Neural cell (in vitro differentiated cells): ENCODE measurements at regions not wholly inside any gene's neighbourhood (a gene's known extent, or its start where the extent isn't known, plus 50 kb on each side); places are given as distances from the start of the nearest gene placed in this dataset.
A peak's percentile ranks its signal among the peaks of the same experiment; 100 is the strongest.

Experiments used
- H2AFZ ChIP-seq: fragments of 200-600, 300-800 bp; sonication (generic), shearing (Covaris generic); 2 replicates; pipeline ENCODE4 v1.6.0; 2014; ENCODE audit warnings: low read depth, mild to moderate bottlenecking, antibody characterized with exemption, low read length, moderate library complexity
- H3F3A ChIP-seq: fragments of 200-600 bp; shearing (Covaris generic); 2 replicates; pipeline ENCODE4 v1.6.1; 2016; ENCODE audit warnings: mild to moderate bottlenecking, moderate library complexity, mixed read lengths, antibody characterized with exemption, low read length; ENCODE audit not compliant: insufficient read depth, poor library complexity, severe bottlenecking
- H3K27ac ChIP-seq: fragments of 200-600, 300-800 bp; sonication (generic), shearing (Covaris generic); 2 replicates; pipeline ENCODE4 v1.5.1; 2014; ENCODE audit warnings: mild to moderate bottlenecking, low read length, moderate library complexity
- H3K27me3 ChIP-seq: fragments of 300-800, 200-600 bp; sonication (generic), shearing (Covaris generic); 2 replicates; pipeline ENCODE4 v1.6.0; 2014; ENCODE audit warnings: mild to moderate bottlenecking, low read depth, low read length, moderate library complexity; ENCODE audit not compliant: insufficient read depth
- H3K36me3 ChIP-seq: fragments of 300-800, 200-600 bp; sonication (generic), shearing (Covaris generic); 2 replicates; pipeline ENCODE4 v1.5.1; 2014; ENCODE audit warnings: mild to moderate bottlenecking, antibody characterized with exemption, low read length, moderate library complexity; ENCODE audit not compliant: insufficient read depth
- H3K4me2 ChIP-seq: fragments of 300-800, 200-600 bp; sonication (generic), shearing (Covaris generic); 2 replicates; pipeline ENCODE4 v1.6.0; 2014; ENCODE audit warnings: mild to moderate bottlenecking, low read length
- H3K4me3 ChIP-seq: fragments of 300-800, 200-600 bp; sonication (generic), shearing (Covaris generic); 2 replicates; pipeline ENCODE4 v1.5.1; 2014; ENCODE audit warnings: mild to moderate bottlenecking, low read length, moderate library complexity
- H3K79me2 ChIP-seq: fragments of 200-600 bp; shearing (Covaris generic); replicated peaks from 2 replicates; pipeline ENCODE4 v1.6.0; 2014; ENCODE audit warnings: mild to moderate bottlenecking, low read length, moderate library complexity; ENCODE audit not compliant: insufficient read depth
- H3K9ac ChIP-seq: fragments of 300-800, 200-600 bp; sonication (generic), shearing (Covaris generic); 2 replicates; pipeline ENCODE4 v1.6.1; 2016; ENCODE audit warnings: mild to moderate bottlenecking, low read length, mixed read lengths
- H3K9me2 ChIP-seq: fragments of 200-600 bp; shearing (Covaris generic); 2 replicates; pipeline ENCODE4 v1.6.1; 2016; ENCODE audit warnings: mild to moderate bottlenecking, low read length, mixed read lengths; ENCODE audit not compliant: insufficient read depth
- H3K9me3 ChIP-seq: fragments of 200-600, 300-800 bp; sonication (generic), shearing (Covaris generic); 2 replicates; pipeline ENCODE4 v1.6.1; 2016; ENCODE audit warnings: mild to moderate bottlenecking, mixed run types, low read length, moderate library complexity, mixed read lengths
- H4K20me1 ChIP-seq: fragments of 200-600 bp; shearing (Covaris generic); 2 replicates; pipeline ENCODE4 v1.6.1; 2016; ENCODE audit warnings: mild to moderate bottlenecking, mixed run types; ENCODE audit not compliant: insufficient read depth
- EP300 ChIP-seq: fragments of 450-650 bp; conservative IDR thresholded peaks from 2 replicates; pipeline ENCODE4 v1.6.1; 2014; ENCODE audit warnings: antibody characterized with exemption, mild to moderate bottlenecking, moderate library complexity; ENCODE audit not compliant: poor library complexity, severe bottlenecking
- EZH2 ChIP-seq: fragments of 200-600, 300-800 bp; shearing (Covaris generic), sonication (generic); IDR thresholded peaks from 2 replicates; pipeline ENCODE4 v1.6.1; 2014; ENCODE audit warnings: antibody characterized with exemption, low read length, borderline replicate concordance, mild to moderate bottlenecking; ENCODE audit not compliant: insufficient read depth, poor library complexity, severe bottlenecking
- MXI1 ChIP-seq: fragments of 450-650 bp; conservative IDR thresholded peaks from 2 replicates; pipeline ENCODE4 v1.6.1; 2014; ENCODE audit warnings: antibody characterized with exemption, mild to moderate bottlenecking; ENCODE audit not compliant: poor library complexity, severe bottlenecking
- POLR2AphosphoS5 ChIP-seq: IDR thresholded peaks from 2 replicates; pipeline ENCODE4 v1.6.1; 2012
- RAD21 ChIP-seq: fragments of 450-650 bp; conservative IDR thresholded peaks from 2 replicates; pipeline ENCODE4 v1.6.1; 2014; ENCODE audit warnings: antibody characterized with exemption, mild to moderate bottlenecking, moderate library complexity
- SMC3 ChIP-seq: fragments of 450-650 bp; conservative IDR thresholded peaks from 2 replicates; pipeline ENCODE4 v1.6.1; 2014; ENCODE audit warnings: antibody characterized with exemption, mild to moderate bottlenecking, moderate library complexity; ENCODE audit not compliant: poor library complexity
- TAF1 ChIP-seq: IDR thresholded peaks from 2 replicates; pipeline ENCODE4 v1.6.1; 2012; ENCODE audit warnings: low read depth
- TF ChIP-seq, protein P1 (sequence below): fragments of 450-650 bp; IDR thresholded peaks from 2 replicates; pipeline ENCODE4 v1.5.1; 2014; ENCODE audit warnings: antibody characterized with exemption, mild to moderate bottlenecking, moderate library complexity; ENCODE audit not compliant: poor library complexity, severe bottlenecking
- TF ChIP-seq, protein P2 (sequence below): IDR thresholded peaks from 2 replicates; pipeline ENCODE4 v1.6.1; 2012; ENCODE audit warnings: borderline replicate concordance

DNA sequence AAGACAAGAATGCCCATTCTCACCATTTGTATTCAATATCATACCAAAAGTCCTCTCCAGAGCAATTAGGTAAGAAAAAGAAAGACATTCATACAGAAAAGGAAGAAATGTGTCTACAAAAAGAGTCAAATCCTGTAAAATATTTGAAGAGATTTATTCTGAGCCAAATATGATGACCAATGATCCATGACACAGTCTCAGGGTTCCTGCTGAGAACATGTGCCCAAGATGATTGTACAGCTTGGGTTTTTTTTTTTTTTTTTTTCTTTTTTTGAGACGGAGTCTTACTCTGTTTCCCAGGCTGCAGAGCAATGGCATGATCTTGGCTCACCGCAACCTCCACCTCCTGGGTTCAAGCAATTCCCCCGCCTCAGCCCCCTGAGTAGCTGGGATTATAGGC, 296.2 kb downstream of the C12orf75 start:
- H3K4me2 ChIP-seq = no peak overlapping the region
- H2AFZ ChIP-seq = no peak overlapping the region
- H3K9me2 ChIP-seq = no peaks in the 10 kb centered on the region
- TF ChIP-seq RAD21 = no peak
- no peak for TF ChIP-seq POLR2AphosphoS5
- TF ChIP-seq, protein P1, sequence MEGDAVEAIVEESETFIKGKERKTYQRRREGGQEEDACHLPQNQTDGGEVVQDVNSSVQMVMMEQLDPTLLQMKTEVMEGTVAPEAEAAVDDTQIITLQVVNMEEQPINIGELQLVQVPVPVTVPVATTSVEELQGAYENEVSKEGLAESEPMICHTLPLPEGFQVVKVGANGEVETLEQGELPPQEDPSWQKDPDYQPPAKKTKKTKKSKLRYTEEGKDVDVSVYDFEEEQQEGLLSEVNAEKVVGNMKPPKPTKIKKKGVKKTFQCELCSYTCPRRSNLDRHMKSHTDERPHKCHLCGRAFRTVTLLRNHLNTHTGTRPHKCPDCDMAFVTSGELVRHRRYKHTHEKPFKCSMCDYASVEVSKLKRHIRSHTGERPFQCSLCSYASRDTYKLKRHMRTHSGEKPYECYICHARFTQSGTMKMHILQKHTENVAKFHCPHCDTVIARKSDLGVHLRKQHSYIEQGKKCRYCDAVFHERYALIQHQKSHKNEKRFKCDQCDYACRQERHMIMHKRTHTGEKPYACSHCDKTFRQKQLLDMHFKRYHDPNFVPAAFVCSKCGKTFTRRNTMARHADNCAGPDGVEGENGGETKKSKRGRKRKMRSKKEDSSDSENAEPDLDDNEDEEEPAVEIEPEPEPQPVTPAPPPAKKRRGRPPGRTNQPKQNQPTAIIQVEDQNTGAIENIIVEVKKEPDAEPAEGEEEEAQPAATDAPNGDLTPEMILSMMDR = no peak
- TF ChIP-seq, protein P2, sequence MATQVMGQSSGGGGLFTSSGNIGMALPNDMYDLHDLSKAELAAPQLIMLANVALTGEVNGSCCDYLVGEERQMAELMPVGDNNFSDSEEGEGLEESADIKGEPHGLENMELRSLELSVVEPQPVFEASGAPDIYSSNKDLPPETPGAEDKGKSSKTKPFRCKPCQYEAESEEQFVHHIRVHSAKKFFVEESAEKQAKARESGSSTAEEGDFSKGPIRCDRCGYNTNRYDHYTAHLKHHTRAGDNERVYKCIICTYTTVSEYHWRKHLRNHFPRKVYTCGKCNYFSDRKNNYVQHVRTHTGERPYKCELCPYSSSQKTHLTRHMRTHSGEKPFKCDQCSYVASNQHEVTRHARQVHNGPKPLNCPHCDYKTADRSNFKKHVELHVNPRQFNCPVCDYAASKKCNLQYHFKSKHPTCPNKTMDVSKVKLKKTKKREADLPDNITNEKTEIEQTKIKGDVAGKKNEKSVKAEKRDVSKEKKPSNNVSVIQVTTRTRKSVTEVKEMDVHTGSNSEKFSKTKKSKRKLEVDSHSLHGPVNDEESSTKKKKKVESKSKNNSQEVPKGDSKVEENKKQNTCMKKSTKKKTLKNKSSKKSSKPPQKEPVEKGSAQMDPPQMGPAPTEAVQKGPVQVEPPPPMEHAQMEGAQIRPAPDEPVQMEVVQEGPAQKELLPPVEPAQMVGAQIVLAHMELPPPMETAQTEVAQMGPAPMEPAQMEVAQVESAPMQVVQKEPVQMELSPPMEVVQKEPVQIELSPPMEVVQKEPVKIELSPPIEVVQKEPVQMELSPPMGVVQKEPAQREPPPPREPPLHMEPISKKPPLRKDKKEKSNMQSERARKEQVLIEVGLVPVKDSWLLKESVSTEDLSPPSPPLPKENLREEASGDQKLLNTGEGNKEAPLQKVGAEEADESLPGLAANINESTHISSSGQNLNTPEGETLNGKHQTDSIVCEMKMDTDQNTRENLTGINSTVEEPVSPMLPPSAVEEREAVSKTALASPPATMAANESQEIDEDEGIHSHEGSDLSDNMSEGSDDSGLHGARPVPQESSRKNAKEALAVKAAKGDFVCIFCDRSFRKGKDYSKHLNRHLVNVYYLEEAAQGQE = no peak
- TF ChIP-seq TAF1 = no peak
- no peak for TF ChIP-seq EP300
- TF ChIP-seq SMC3 = no peak
- no peak for TF ChIP-seq MXI1
- no peak for TF ChIP-seq EZH2
- no peaks in the 10 kb centered on the region for H3K9me3 ChIP-seq
- H3K36me3 ChIP-seq = no peaks in the 10 kb centered on the region
- no peaks in the 10 kb centered on the region for H3K79me2 ChIP-seq
- no peak overlapping the region for H3K9ac ChIP-seq
- no peaks in the 10 kb centered on the region for H3F3A ChIP-seq
- H3K27ac ChIP-seq = no peak overlapping the region
- H3K4me3 ChIP-seq = no peak overlapping the region
- no peaks in the 10 kb centered on the region for H3K27me3 ChIP-seq
- H4K20me1 ChIP-seq = no peaks in the 10 kb centered on the region

DNA sequence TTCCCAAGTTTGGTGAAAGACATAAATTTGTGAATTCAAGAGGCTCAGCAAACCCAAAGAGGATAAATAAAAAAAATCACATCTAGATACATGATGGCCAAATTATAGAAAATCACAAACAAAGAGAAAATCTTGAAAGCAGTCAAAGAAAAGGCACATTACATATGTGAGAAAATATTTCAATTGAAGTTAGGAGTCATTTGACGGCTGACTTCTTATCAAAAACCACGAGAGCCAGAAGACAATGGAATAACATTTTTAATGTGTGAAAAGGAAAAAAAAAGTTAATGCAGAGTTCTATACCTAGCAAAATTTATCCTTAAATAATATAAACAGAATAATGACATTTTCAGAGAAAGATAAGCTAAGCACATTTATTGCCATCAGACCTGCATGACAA, 307.0 kb downstream of the C12orf75 start:
- H4K20me1 ChIP-seq = no peaks in the 10 kb centered on the region
- TF ChIP-seq POLR2AphosphoS5 = no peak

DNA sequence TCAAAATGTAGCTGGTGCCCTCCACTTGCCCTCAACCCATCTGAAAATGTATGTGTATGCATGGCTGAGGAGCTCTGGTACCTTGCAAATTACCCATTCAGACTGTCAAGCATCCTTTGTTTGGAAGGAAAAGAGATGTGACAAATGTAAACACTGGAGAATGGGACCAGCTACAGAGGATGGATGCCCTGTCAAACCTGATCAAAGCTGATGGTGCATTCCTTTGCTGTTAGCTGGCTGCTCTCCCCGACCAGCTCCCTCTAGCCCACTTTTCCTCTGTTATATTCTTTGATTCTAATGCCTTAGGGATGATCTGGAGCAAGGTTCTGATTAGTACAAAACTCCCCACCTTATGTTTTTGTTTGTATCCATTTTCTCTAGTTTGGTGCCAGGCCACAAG, 310.3 kb downstream of the C12orf75 start:
- no peak overlapping the region for H3K9ac ChIP-seq
- no peak overlapping the region for H3K4me2 ChIP-seq
- no peaks in the 10 kb centered on the region for H3K79me2 ChIP-seq
- H3K27ac ChIP-seq = no peak overlapping the region
- H3K4me3 ChIP-seq = no peak overlapping the region
- H3K9me3 ChIP-seq = no peaks in the 10 kb centered on the region
- no peaks in the 10 kb centered on the region for H3F3A ChIP-seq
- no peaks in the 10 kb centered on the region for H3K36me3 ChIP-seq
- TF ChIP-seq MXI1 = no peak
- TF ChIP-seq EP300 = peak; percentile 59
- TF ChIP-seq POLR2AphosphoS5 = peak; percentile 18
- no peaks in the 10 kb centered on the region for H4K20me1 ChIP-seq
- H2AFZ ChIP-seq = no peak overlapping the region
- H3K27me3 ChIP-seq = no peaks in the 10 kb centered on the region
- H3K9me2 ChIP-seq = no peaks in the 10 kb centered on the region

More for the DNA sequence above, 307.0 kb downstream of the C12orf75 start:
- no peaks in the 10 kb centered on the region for H3K79me2 ChIP-seq
- H3K27me3 ChIP-seq = no peaks in the 10 kb centered on the region
- no peaks in the 10 kb centered on the region for H3F3A ChIP-seq
- H3K9ac ChIP-seq = no peak overlapping the region
- no peaks in the 10 kb centered on the region for H3K9me2 ChIP-seq
- no peak overlapping the region for H2AFZ ChIP-seq
- H3K4me3 ChIP-seq = no peak overlapping the region
- H3K27ac ChIP-seq = no peak overlapping the region
- no peak overlapping the region for H3K4me2 ChIP-seq
- H3K36me3 ChIP-seq = no peaks in the 10 kb centered on the region
- no peaks in the 10 kb centered on the region for H3K9me3 ChIP-seq
